ENCODE measurements at regions not wholly inside any gene's neighbourhood (a gene's known extent, or its start where the extent isn't known, plus 50 kb on each side); places are given as distances from the start of the nearest gene placed in this dataset.

GRCh38 chr1:170313306-170313705 lies 167.5 kb downstream of the NTMT2 start:
- WGBS (ENCODE audit: insufficient coverage, low coverage, missing lambda C conversion rate), result 0% methylated on average over 3 of the region's 3 CpGs
- ATAC-seq, result no peak
- Histone ChIP-seq H3K9ac (ENCODE audit: insufficient read depth in 1 of 2, low read depth in 2 of 2, low read length in 2 of 2) (no peak overlapping the region), H3K4me3 (no peak overlapping the region), H3K9me1 (ENCODE audit: control insufficient read depth, insufficient read depth, low read length) (no peaks in the 10 kb centered on the region), H3K4me1 (replicated peaks in 1 of 2; ENCODE audit: control insufficient read depth in 2 of 2, insufficient read depth in 2 of 2, low read length in 2 of 2) (no peaks in the 10 kb centered on the region), H2AFZ (ENCODE audit: low read depth, low read length) (no peak overlapping the region), H3K79me2 (ENCODE audit: control insufficient read depth, insufficient read depth, low read length) (no peaks in the 10 kb centered on the region), H3K36me3 (ENCODE audit: control insufficient read depth, insufficient read depth, low read length) (no peaks in the 10 kb centered on the region), H3K27ac (ENCODE audit: extremely low read depth, low read depth, low read length) (no peak overlapping the region), H4K20me1 (replicated peaks; ENCODE audit: control insufficient read depth, insufficient read depth, low read length) (no peaks in the 10 kb centered on the region), H3K9me3 (replicated peaks; ENCODE audit: control insufficient read depth, insufficient read depth, low read depth, low read length) (peaks cover 2% of the 10 kb centered on the region; the same call in 1 of the 2 replicates), H3K27me3 (ENCODE audit: control insufficient read depth in 2 of 2, insufficient read depth in 2 of 2, low read length in 2 of 2) (no peaks in the 10 kb centered on the region), H3K4me2 (ENCODE audit: insufficient read depth, low read length) (no peak overlapping the region)
- no peak for FAIRE-seq
- BruUV-seq (replicated peaks), result no TSS peak
- ChIA-PET CTCF (ENCODE audit: low intra/inter-chr PET ratio) (no interaction called here), POLR2A (no interaction called here)
- in situ Hi-C loops (cut with MboI), result no loop called here
- TF ChIP-seq RBM15 (IDR thresholded peaks at IDR 0.05; ENCODE audit: insufficient read depth, low read length), result no peak
- TF ChIP-seq PCBP1 (IDR thresholded peaks at IDR 0.05; ENCODE audit: low read depth, low read length, poor library complexity, severe bottlenecking), result no peak
- TF ChIP-seq POU5F1 (IDR thresholded peaks at IDR 0.05; ENCODE audit: borderline replicate concordance, low read depth, low read length, partially characterized antibody), result no peak
- no peak for TF ChIP-seq FOXM1 (IDR thresholded peaks at IDR 0.05; ENCODE audit: low read depth)
- TF ChIP-seq FOXM1 (CRISPR knock-in tag; IDR thresholded peaks at IDR 0.05; ENCODE audit: low read depth), result no peak
- no peak for TF ChIP-seq USF2 (CRISPR knock-in tag; IDR thresholded peaks at IDR 0.05)
- no peak for TF ChIP-seq HNRNPK (IDR thresholded peaks at IDR 0.05; ENCODE audit: low read depth, low read length, poor library complexity, severe bottlenecking)
- TF ChIP-seq IFI16 (CRISPR knock-in tag; IDR thresholded peaks at IDR 0.05), result no peak
- no peak for TF ChIP-seq CEBPB (tag; IDR thresholded peaks at IDR 0.05)
- TF ChIP-seq CXXC5 (CRISPR knock-in tag; IDR thresholded peaks at IDR 0.05), result no peak
- no peak for TF ChIP-seq RBM39 (optimal IDR thresholded peaks at IDR 0.05; ENCODE audit: low read depth, low read length)
- no peak for TF ChIP-seq ZNF511 (CRISPR knock-in tag; IDR thresholded peaks at IDR 0.05)
- no peak for TF ChIP-seq MIER1 (IDR thresholded peaks at IDR 0.05; ENCODE audit: low read depth)
- TF ChIP-seq E2F4 (CRISPR knock-in tag; IDR thresholded peaks at IDR 0.05; ENCODE audit: low read depth), result no peak
- no peak for TF ChIP-seq SOX6 (IDR thresholded peaks at IDR 0.05)
- intact Hi-C loops (cut with micrococcal nuclease), result no loop called here
- no peak for DNase-seq (ENCODE audit: extremely low read depth in 1 of 4, low spot score in 3 of 4)
